Left forelimb (tissue), 1 donor: ENCODE measurements at regions not wholly inside any gene's neighbourhood (a gene's known extent, or its start where the extent isn't known, plus 50 kb on each side); places are given as distances from the start of the nearest gene placed in this dataset.

Source experiments
- DNase-seq: peaks from one replicate; pipeline ENCODE4 v3.0.0-alpha.2; 2018; ENCODE audit warnings: low spot score

DNA sequence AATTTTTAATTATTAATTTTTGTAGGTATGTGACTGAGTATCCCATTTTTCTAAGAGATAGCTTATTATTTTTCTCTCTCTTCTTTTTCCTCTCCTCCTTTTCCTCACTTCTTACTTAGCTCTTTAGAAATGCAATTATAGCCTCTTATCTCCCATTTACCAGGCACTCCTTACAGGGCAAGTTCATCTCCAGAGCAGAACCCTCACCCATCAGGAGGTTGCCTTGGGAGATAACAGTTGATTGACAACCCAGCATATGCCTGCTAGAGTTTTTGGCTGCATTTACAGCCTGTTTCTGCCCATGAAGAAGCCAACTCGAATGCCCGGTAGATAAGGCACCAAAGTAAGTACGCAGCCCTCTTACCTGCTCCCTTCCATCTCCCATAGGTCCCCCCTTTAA lies 572.9 kb upstream of the ZFP42 start:
- no peak for DNase-seq

GRCh38 chr4:187424636-187425035 lies 570.9 kb upstream of the ZFP42 start:
- DNase-seq = no peak

DNA sequence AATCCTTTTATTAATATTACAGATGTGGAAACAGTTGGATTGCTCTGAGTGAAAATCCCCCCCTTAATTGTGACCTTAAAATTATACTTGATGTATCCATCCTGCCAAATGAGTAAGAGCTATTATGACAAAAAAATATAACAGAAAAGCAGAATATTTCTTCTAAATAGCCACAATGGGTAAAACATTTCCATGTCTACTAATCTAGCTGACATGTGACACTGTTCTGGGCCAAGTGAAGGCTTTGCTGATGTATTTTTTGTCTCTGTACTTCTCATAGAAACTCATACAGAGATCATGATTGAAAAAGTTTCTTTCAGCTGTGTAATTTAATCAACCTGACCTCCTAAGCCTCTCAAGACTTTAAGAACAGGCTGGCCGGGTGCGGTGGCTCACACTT lies 569.1 kb upstream of the ZFP42 start:
- no peak for DNase-seq

DNA sequence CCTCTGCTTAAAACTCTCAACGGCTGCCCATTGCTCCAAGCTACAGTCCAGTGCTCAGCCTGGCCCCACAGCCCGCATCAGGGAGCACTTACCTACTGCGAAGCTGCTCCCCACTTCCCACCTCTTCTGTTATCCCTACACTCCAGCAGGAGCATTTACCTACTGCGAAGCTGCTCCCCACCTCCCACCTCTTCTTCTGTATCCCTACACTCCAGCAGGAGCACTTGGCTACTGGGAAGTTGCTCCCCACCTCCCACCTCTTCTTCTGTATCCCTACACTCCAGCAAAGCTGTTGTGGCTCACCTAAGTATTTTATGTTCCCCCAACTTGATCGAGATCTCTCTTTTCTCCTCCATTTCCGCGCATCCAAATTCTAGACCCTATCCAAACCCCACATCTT lies 563.3 kb upstream of the ZFP42 start:
- DNase-seq = no peak

DNA sequence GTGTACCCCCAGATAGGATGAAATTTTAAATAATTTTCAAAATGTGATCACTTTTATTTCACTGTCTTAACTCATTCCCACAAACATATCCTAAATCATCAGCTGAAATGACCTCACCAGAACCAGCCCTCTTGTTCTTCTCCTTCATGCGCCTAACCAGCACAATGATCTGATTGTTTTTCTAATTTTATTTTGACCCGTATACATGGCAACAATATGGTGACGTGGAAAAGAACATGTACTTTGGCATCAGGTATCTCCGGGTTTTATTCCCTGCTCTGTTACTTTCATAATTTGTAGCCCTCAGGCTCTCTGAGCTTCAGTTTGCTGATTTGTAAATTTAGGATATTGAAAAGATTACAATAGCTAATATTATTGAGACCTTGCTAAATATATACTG lies 562.4 kb upstream of the ZFP42 start:
- DNase-seq = no peak

DNA sequence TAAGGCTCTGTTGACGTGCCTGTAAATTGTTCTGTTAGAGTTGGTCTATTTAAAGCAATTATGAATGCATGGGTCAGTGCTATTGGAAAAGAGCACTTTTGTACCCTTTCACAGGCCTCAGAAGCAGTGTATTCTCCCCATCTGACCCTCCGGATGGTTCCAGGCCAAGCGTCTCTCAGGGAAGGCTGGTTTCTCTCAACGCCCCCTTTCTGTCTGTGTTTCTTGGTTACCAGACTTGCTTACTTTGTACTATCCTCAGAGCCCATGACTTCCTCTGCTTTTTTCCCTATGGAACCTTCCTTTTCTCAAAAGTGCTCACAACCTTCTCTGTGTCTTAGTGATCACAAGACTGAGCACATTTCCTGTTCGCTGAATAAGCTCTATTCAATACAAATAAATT lies 559.3 kb upstream of the ZFP42 start:
- DNase-seq = no peak

- DNase-seq = no peak
Observed at GRCh38 chr4:187444061-187444460, 551.5 kb upstream of the ZFP42 start.

DNA sequence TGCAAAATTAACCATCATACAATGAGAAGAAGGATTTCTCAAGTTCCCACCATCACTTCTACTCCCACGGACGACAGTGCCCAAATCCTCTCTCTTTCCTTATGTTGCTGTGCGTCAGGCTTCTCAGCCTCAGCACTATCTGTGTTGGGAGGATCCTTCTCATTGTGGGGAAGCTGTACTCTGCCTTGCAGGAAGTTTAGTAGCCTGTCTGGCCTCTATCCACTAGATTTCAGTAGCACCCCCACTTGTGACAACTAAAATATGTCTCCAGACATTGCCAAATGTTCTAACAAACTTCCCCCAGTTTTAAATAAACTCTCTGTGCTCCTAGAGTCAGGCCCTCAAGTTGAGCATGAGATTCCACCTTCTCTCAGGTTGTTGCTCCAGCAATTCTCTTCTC lies 545.9 kb upstream of the ZFP42 start:
- no peak for DNase-seq

DNA sequence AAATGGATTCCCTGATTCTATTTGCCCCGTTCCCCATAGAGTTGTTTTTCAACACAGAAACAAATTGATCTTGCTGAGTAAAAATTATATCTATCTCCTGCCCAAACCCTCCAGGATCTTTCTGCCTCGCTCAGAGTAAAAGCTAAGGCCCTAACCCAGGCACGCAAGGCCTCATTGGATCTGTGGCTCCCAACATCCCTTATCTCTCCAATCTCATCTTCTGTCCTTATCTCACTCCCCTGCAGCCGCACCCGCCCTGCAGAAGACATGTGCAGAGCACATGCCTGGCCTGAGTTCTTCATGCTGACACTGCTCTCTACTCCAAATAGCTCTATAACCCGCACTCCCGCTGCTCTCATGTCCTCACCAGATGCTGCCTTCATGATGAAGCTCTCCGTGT lies 543.8 kb upstream of the ZFP42 start:
- DNase-seq = no peak

DNA sequence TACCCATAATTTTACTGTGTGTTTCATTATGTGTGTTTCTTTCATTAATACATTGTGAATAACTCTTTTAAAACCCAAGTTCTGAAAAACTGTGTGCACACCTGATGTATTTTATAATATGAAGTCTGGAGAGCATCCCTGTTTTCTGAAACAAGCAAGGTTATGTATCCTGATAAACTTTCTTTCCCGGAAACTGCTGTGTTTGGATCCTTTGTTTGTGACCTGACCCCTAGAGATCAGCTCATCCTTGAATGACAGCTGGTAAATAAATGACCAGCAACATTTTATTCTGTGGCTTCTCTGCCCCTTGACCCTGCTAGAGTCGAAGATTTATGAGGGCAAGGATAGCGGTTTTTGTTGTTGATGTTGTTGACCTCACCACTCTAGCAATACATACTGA lies 535.6 kb upstream of the ZFP42 start:
- DNase-seq = no peak

DNA sequence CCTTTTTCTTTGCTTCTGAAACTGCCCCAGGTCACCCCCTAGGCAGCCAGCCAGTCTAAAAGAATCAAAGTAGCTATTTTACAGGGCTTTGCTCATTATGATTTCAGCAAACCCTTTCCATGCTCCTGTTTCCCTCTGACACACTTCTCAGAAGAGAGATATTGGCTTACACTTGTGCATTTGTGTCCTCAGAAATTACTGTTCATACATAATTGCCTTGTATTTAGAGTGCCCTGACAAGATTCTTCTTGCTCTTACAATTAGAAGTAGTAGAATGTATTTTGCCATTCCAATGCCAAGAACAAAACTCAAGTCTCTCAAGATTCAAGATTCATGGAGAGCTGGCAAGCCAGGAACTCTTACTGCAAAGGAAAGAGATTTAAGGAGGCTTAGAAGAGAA lies 531.0 kb upstream of the ZFP42 start:
- no peak for DNase-seq

DNA sequence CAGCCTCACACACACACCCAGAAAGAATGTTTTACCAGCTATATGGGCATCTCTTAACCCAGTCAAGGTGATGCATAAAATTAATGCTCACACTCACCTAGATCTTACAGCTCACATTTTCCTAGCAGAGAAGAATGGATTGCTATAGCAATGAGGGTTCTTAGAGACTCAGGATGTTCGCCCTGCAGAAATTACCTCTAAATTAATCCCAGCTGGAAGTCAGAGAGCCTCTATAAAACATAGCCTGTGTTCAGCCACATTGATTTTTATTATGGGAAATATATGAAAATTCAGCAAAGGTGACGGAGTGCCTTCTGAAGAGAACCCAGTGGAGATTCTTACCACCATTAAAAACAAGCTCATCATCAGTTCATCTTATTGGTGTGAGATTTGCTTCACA lies 528.3 kb upstream of the ZFP42 start:
- DNase-seq = no peak

DNA sequence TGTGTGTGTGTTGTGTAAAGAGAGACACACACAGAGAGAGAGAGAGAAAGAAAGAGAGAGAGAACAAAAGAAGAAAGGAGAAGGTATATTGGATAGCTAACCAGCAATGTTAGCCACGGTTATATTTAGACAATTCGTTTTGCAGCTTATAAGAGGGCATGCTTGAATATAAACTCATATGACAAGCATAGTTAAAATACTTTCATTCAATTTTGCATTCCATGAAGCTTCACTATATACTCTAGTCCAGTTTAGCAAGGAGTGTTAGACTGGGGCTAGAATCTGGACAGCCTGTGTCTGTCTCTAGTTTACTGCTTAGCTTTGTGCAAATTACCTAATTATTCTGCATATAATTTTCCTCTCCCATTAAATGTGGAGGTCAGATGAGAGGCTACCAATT lies 525.9 kb upstream of the ZFP42 start:
- DNase-seq = no peak

DNA sequence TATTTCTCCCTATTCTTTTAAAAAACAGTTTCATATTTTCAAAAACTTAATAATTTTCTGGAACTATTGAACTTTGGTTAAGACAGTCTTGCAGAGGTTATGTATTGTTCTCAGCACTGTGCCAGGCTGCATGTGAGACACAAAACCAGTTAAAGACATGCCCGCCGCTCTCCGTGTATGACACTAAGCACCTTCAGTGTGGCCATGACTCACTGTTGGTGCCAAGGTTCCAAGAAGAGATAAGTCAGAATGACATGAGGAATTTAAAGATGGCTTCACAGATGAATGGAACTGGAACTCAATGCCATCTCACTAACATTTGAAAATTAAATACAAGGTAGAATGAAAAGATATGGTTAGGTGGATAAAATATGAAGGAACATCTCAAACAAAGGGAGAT lies 525.5 kb upstream of the ZFP42 start:
- no peak for DNase-seq

- DNase-seq = no peak
Observed at GRCh38 chr4:187474238-187474637, 521.3 kb upstream of the ZFP42 start.

DNA sequence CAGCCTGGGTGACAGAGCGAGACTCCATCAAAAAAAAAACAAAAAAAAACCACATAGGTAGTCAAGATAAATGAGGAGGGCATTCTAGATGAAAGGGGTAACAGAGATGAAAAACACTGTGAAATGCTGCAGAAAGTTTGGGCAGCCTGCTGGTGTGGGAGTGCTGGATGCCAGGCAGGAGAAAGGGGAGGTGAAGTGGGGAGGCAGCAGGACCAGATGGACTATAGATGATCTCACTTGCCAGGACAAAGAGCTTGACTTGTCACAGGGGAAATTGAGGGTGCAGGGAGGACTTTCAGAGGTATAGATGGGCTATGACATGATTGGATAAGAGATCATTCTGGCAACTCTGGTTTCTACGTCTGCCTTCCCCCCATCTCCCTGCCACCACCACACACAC lies 519.7 kb upstream of the ZFP42 start:
- no peak for DNase-seq

DNA sequence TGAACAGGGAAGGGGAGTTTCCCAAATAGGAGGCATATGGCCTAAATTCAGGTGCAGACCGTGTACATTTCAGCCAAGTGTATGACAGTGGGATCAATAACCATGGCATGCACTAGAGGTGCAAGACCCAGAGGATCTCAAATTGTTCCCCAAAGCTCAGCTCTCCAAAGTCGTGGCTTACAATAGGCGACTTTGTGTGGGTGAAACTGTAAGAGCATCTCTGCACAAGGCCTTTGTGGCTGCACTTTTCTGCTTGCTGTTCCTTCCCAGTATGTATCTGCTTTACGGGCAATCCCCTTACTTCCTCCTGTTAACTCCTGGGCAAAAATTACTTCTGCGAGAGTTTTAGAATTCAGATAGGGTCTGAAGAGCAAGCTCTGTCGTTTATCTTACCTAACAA lies 518.3 kb upstream of the ZFP42 start:
- DNase-seq = no peak

DNA sequence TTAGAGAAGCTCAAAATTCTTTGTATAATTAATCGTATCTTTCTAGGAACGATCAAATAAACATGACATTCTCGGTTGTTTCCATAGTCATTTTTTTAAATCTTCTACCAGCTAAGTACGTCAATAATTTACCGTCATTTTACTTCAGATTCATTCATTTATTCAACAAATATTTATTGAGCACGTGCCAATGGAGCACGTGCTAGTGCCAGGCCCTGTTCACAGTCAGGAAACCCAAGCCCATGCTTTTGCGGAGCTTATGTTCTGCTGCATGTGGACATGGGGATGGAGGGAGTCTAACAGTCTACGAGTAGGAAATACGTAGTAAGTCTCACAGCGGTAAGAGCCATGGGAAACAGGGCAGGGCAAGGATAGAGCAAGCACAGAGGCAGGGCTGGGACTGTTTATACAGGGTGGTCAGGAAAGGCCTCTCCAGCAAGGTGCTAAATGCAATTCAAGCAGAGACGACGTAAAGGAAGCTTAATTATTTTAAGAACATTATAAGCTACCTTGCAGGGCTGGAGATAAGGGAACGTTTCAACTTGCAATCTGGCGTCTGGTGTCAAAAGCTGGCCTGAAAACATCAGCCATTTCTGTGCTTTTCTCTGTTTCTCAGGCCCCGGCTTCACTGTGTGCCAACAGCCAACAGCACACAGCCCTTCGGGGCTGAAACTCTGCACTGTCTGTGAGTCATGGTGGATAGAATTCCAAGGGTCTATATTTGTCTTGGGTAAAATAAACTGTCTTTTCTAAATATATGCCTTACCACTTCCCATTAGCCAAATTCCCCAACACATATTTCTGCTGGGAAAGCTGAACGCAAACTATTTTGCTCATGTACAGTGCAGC lies 517.1 kb upstream of the ZFP42 start:
- DNase-seq = no peak

GRCh38 chr4:187479511-187479910 lies 516.1 kb upstream of the ZFP42 start:
- DNase-seq = no peak

DNA sequence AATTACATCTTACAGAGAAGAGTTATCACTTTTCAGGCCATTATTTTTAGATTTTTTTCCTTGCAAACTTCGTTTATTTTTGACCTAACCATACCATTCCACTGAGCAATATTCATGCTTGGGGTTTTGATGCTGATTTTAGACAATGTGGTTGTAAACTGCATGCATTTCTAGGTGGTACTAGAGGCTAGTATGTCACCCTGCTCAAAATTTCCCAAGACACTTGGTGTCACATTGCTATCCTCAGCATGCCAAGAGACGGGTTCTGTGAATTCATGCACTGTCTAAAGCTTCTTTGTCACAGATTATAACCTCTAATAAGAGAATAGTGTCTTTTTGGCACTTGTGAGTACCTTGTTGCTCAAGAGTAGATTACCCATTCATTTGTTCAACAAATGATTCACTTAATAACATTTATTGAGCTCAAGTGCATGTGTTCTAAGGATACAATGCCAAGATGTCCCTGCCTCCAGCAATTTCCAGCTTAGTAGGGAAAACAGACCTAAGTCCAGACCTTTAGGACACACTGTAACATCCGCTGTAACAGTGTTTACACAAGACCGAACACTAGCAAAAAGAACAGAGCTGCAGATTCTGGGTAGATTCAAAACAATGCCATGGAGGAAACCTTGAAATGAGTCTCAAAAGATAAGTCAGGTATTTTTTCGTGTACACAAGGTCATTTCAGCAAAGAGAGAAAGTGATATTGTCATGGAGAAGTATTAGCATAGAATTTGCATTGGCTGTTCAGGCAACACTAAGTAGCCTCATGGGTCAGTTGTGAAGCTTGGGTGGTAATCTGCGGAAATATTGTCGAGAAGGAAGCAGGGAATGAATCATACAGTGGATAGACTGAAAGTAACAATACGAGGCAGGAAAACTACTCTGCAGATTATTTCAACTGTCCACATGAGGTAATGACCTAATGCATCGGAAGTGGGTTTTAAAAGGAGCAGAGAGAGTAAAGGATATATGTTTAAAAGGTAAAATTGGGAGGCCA lies 515.1 kb upstream of the ZFP42 start:
- DNase-seq = no peak

DNA sequence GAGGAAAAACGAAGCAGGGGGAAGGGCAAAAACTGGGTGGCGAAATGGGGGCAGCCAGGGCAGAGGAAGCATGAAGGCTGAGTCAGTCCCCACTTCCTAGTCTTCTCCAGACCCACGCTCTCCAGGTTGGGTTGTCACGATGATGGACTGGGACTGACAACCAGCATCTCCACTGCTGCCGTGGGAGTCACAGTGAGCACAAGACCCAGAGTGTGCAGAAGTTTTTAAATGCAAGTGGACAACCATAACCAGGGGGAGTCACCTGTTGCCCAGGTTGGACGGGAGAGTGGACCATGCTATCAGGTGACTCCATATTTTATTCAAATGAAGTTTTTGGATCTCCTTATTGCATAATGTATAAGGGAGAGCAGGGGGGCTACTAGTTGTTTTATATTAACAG lies 511.4 kb upstream of the ZFP42 start:
- no peak for DNase-seq

GRCh38 chr4:187485676-187486075 lies 509.9 kb upstream of the ZFP42 start:
- DNase-seq = no peak

- no peak for DNase-seq
Observed at GRCh38 chr4:187491286-187491685, 504.3 kb upstream of the ZFP42 start.
